ENCODE measurements at regions not wholly inside any gene's neighbourhood (a gene's known extent, or its start where the extent isn't known, plus 50 kb on each side); places are given as distances from the start of the nearest gene placed in this dataset.

- no peak for DNase-seq
These were observed 226.9 kb upstream of the B3GAT1 start for GRCh38 chr11:134638796-134639430.

GRCh38 chr11:134637091-134638015, 225.3 kb upstream of the B3GAT1 start:
- no peak for DNase-seq

- no peak for DNase-seq
These were observed 224.0 kb upstream of the B3GAT1 start for GRCh38 chr11:134636071-134636470.

- no peak for DNase-seq
These were observed 223.1 kb upstream of the B3GAT1 start for GRCh38 chr11:134634897-134635831.

GRCh38 chr11:134633276-134633675, 221.2 kb upstream of the B3GAT1 start:
- no peak for DNase-seq

- no peak for DNase-seq
These were observed 220.5 kb upstream of the B3GAT1 start for GRCh38 chr11:134632347-134633119.

GRCh38 chr11:134630861-134631260, 218.8 kb upstream of the B3GAT1 start:
- no peak for DNase-seq

GRCh38 chr11:134628426-134628825, 216.4 kb upstream of the B3GAT1 start:
- DNase-seq: no peak

- DNase-seq: no peak
These were observed 214.0 kb upstream of the B3GAT1 start for GRCh38 chr11:134626032-134626431.

- no peak for DNase-seq
These were observed 213.6 kb upstream of the B3GAT1 start for GRCh38 chr11:134625631-134626030.

GRCh38 chr11:134625151-134625550, 213.1 kb upstream of the B3GAT1 start:
- DNase-seq: no peak

GRCh38 chr11:134624166-134624920, 212.3 kb upstream of the B3GAT1 start:
- DNase-seq: no peak

GRCh38 chr11:134623711-134624110, 211.7 kb upstream of the B3GAT1 start:
- no peak for DNase-seq

GRCh38 chr11:134622458-134622857, 210.4 kb upstream of the B3GAT1 start:
- no peak for DNase-seq

- DNase-seq: no peak
These were observed 205.3 kb upstream of the B3GAT1 start for GRCh38 chr11:134617360-134617759.

- DNase-seq: no peak
These were observed 204.0 kb upstream of the B3GAT1 start for GRCh38 chr11:134616038-134616437.

GRCh38 chr11:134615041-134615615, 203.1 kb upstream of the B3GAT1 start:
- no peak for DNase-seq

- DNase-seq: no peak
These were observed 202.1 kb upstream of the B3GAT1 start for GRCh38 chr11:134614141-134614540.

- no peak for DNase-seq
These were observed 201.6 kb upstream of the B3GAT1 start for GRCh38 chr11:134613646-134614045.

- DNase-seq: no peak
These were observed 200.3 kb upstream of the B3GAT1 start for GRCh38 chr11:134612140-134613030.
